Cardiac septum (tissue), 1 donor: ENCODE measurements at regions not wholly inside any gene's neighbourhood (a gene's known extent, or its start where the extent isn't known, plus 50 kb on each side); places are given as distances from the start of the nearest gene placed in this dataset.
"Not testable (repeated sequence)": the region's sequence is repeated elsewhere in the genome, so short reads cannot be mapped to it uniquely, and the experiment has no call there.

Experiments
- DNase-seq: peaks from one replicate; pipeline ENCODE4 v3.0.0-alpha.2; 2020; ENCODE audit warnings: low spot score
- intact Hi-C: fragments of 100-400 bp; cut with DNase I; formaldehyde crosslinking; loops from one replicate; pipeline ENCODE4 v1.14.0; 2022
- donor health status: DM: no; HTN: no; CAD: no.

GRCh38 chr6:84330325-84330724 lies 102.9 kb upstream of the CEP162 start:
- no peak for DNase-seq
- intact Hi-C loops, result no loop called here

- DNase-seq, result no peak
- intact Hi-C loops, result loop anchor here (5.0 kb wide), 1 partner anchor 583 kb away; no protein-coding TSS in a partner anchor
Observed at GRCh38 chr6:84329516-84329915, 102.1 kb upstream of the CEP162 start.

GRCh38 chr6:84329077-84329476 lies 101.6 kb upstream of the CEP162 start:
- intact Hi-C loops, result loop anchor here (5.0 kb wide), 1 partner anchor 583 kb away; no protein-coding TSS in a partner anchor
- DNase-seq, result no peak

GRCh38 chr6:84317463-84317862 lies 90.0 kb upstream of the CEP162 start:
- intact Hi-C loops, result no loop called here
- DNase-seq, result no peak

GRCh38 chr6:84314377-84314898 lies 87.0 kb upstream of the CEP162 start:
- intact Hi-C loops, result no loop called here
- no peak for DNase-seq

GRCh38 chr6:84309336-84309735 lies 81.9 kb upstream of the CEP162 start:
- intact Hi-C loops, result no loop called here
- no peak for DNase-seq

- DNase-seq, result no peak
- intact Hi-C loops, result no loop called here
Observed at GRCh38 chr6:84304881-84305280, 77.4 kb upstream of the CEP162 start.

- intact Hi-C loops, result not testable (repeated sequence)
Observed at GRCh38 chr6:84291033-84291432, 63.6 kb upstream of the CEP162 start.

GRCh38 chr6:84284428-84285049 lies 57.1 kb upstream of the CEP162 start:
- DNase-seq, result no peak
- intact Hi-C loops, result no loop called here

More at GRCh38 chr6:84291033-84291432, 63.6 kb upstream of the CEP162 start:
- not testable (repeated sequence) for DNase-seq

- intact Hi-C loops, result no loop called here
- DNase-seq, result no peak
Observed at GRCh38 chr6:84282550-84282949, 55.1 kb upstream of the CEP162 start.

- intact Hi-C loops, result no loop called here
- DNase-seq, result no peak
Observed at GRCh38 chr6:84280639-84281038, 53.2 kb upstream of the CEP162 start.

GRCh38 chr6:84280030-84280429 lies 52.6 kb upstream of the CEP162 start:
- intact Hi-C loops, result no loop called here
- DNase-seq, result no peak

- DNase-seq, result no peak
- intact Hi-C loops, result no loop called here
Observed at GRCh38 chr6:84278321-84278998, 51.0 kb upstream of the CEP162 start.
